ENCODE measurements at regions not wholly inside any gene's neighbourhood (a gene's known extent, or its start where the extent isn't known, plus 50 kb on each side); places are given as distances from the start of the nearest gene placed in this dataset.

GRCh38 chr1:244192325-244192724 is 141.2 kb downstream of the ZBTB18 start:
- H4K20me1 ChIP-seq (ENCODE audit: insufficient read depth, low read length, poor library complexity, severe bottlenecking) = no peaks in the 10 kb centered on the region
- no peak overlapping the region for H3K9ac ChIP-seq (ENCODE audit: low read depth, low read length, poor library complexity, severe bottlenecking)
- H3K4me2 ChIP-seq (ENCODE audit: low read depth, low read length, poor library complexity, severe bottlenecking) = no peak overlapping the region
- no peaks in the 10 kb centered on the region for H3K9me3 ChIP-seq (ENCODE audit: insufficient read depth, low read depth, low read length)
- H3K27me3 ChIP-seq (ENCODE audit: insufficient read depth, low read length, poor library complexity, severe bottlenecking) = no peaks in the 10 kb centered on the region
- no peaks in the 10 kb centered on the region for H3K4me1 ChIP-seq (ENCODE audit: insufficient read depth, low read length, poor library complexity, severe bottlenecking)
- H3K79me2 ChIP-seq (ENCODE audit: insufficient read depth, low read length) = no peaks in the 10 kb centered on the region
- H3K9me2 ChIP-seq (replicated peaks; ENCODE audit: low read depth, low read length) = no peaks in the 10 kb centered on the region
- TF ChIP-seq EZH2phosphoT487 (IDR thresholded peaks at IDR 0.05; ENCODE audit: borderline replicate concordance) (no peak), CTCF (conservative IDR thresholded peaks at IDR 0.05; ENCODE audit: low read length) (no peak)
- no peaks in the 10 kb centered on the region for H3K36me3 ChIP-seq (ENCODE audit: insufficient read depth, low read length)
- no peaks in the 10 kb centered on the region for H3F3A ChIP-seq (ENCODE audit: low read depth)
- H3K4me3 ChIP-seq (ENCODE audit: low read length, poor library complexity, severe bottlenecking) = no peak overlapping the region
- no peak overlapping the region for H2AFZ ChIP-seq (ENCODE audit: low read length)

- Histone ChIP-seq H3K36me3 (ENCODE audit: insufficient read depth, low read length) (no peaks in the 10 kb centered on the region), H3F3A (ENCODE audit: low read depth) (no peaks in the 10 kb centered on the region), H2AFZ (ENCODE audit: low read length) (no peak overlapping the region), H3K9me2 (replicated peaks; ENCODE audit: low read depth, low read length) (no peaks in the 10 kb centered on the region), H3K9me3 (ENCODE audit: insufficient read depth, low read depth, low read length) (no peaks in the 10 kb centered on the region), H3K4me1 (ENCODE audit: insufficient read depth, low read length, poor library complexity, severe bottlenecking) (no peaks in the 10 kb centered on the region), H3K27me3 (ENCODE audit: insufficient read depth, low read length, poor library complexity, severe bottlenecking) (no peaks in the 10 kb centered on the region), H3K4me3 (ENCODE audit: low read length, poor library complexity, severe bottlenecking) (no peak overlapping the region), H3K4me2 (ENCODE audit: low read depth, low read length, poor library complexity, severe bottlenecking) (no peak overlapping the region), H3K9ac (ENCODE audit: low read depth, low read length, poor library complexity, severe bottlenecking) (no peak overlapping the region), H4K20me1 (ENCODE audit: insufficient read depth, low read length, poor library complexity, severe bottlenecking) (no peaks in the 10 kb centered on the region), H3K79me2 (ENCODE audit: insufficient read depth, low read length) (no peaks in the 10 kb centered on the region)
- TF ChIP-seq CTCF (conservative IDR thresholded peaks at IDR 0.05; ENCODE audit: low read length) = no peak
- TF ChIP-seq EZH2phosphoT487 (IDR thresholded peaks at IDR 0.05; ENCODE audit: borderline replicate concordance) = no peak
These were observed 145.6 kb downstream of the ZBTB18 start for GRCh38 chr1:244196571-244197285.

- no peaks in the 10 kb centered on the region for H3K79me2 ChIP-seq (ENCODE audit: insufficient read depth, low read length)
- no peaks in the 10 kb centered on the region for H3K36me3 ChIP-seq (ENCODE audit: insufficient read depth, low read length)
- H3K9me3 ChIP-seq (ENCODE audit: insufficient read depth, low read depth, low read length) = no peaks in the 10 kb centered on the region
- no peak overlapping the region for H3K4me3 ChIP-seq (ENCODE audit: low read length, poor library complexity, severe bottlenecking)
- no peak overlapping the region for H3K9ac ChIP-seq (ENCODE audit: low read depth, low read length, poor library complexity, severe bottlenecking)
- no peaks in the 10 kb centered on the region for H3F3A ChIP-seq (ENCODE audit: low read depth)
- no peaks in the 10 kb centered on the region for H3K27me3 ChIP-seq (ENCODE audit: insufficient read depth, low read length, poor library complexity, severe bottlenecking)
- no peak for TF ChIP-seq EZH2phosphoT487 (IDR thresholded peaks at IDR 0.05; ENCODE audit: borderline replicate concordance)
- no peak for TF ChIP-seq CTCF (conservative IDR thresholded peaks at IDR 0.05; ENCODE audit: low read length)
- no peaks in the 10 kb centered on the region for H3K9me2 ChIP-seq (replicated peaks; ENCODE audit: low read depth, low read length)
- H3K4me2 ChIP-seq (ENCODE audit: low read depth, low read length, poor library complexity, severe bottlenecking) = no peak overlapping the region
- no peak overlapping the region for H2AFZ ChIP-seq (ENCODE audit: low read length)
- H4K20me1 ChIP-seq (ENCODE audit: insufficient read depth, low read length, poor library complexity, severe bottlenecking) = no peaks in the 10 kb centered on the region
- no peaks in the 10 kb centered on the region for H3K4me1 ChIP-seq (ENCODE audit: insufficient read depth, low read length, poor library complexity, severe bottlenecking)
These were observed 146.8 kb downstream of the ZBTB18 start for GRCh38 chr1:244197851-244198375.

Measured in Loucy (cell line).